Body of pancreas (tissue), 4 donors: ENCODE measurements at regions not wholly inside any gene's neighbourhood (a gene's known extent, or its start where the extent isn't known, plus 50 kb on each side); places are given as distances from the start of the nearest gene placed in this dataset.

Source experiments
- CTCF ChIP-seq, 7 experiments: fragments of 450-650 bp in 4 of 7; fragments of 200-600 bp in 3 of 7; sonication (generic) in 3 of 7; IDR thresholded peaks; one replicate each; pipeline ENCODE4 v1.5.1; 2016 to 2019; ENCODE audit warnings: antibody characterized with exemption in 7 of 7
- POLR2A ChIP-seq, 3 donors: fragments of 450-650 bp; IDR thresholded peaks; one replicate each; pipeline ENCODE4 v1.6.1; 2016; ENCODE audit warnings: antibody characterized with exemption in 3 of 3, mild to moderate bottlenecking in 2 of 3

GRCh38 chr3:6719999-6720398 lies 140.9 kb upstream of the GRM7 start:
- TF ChIP-seq CTCF (IDR thresholded peaks at IDR 0.05) (no peak), POLR2A (IDR thresholded peaks at IDR 0.05) (no peak)
